ENCODE measurements at regions not wholly inside any gene's neighbourhood (a gene's known extent, or its start where the extent isn't known, plus 50 kb on each side); places are given as distances from the start of the nearest gene placed in this dataset.

DNA sequence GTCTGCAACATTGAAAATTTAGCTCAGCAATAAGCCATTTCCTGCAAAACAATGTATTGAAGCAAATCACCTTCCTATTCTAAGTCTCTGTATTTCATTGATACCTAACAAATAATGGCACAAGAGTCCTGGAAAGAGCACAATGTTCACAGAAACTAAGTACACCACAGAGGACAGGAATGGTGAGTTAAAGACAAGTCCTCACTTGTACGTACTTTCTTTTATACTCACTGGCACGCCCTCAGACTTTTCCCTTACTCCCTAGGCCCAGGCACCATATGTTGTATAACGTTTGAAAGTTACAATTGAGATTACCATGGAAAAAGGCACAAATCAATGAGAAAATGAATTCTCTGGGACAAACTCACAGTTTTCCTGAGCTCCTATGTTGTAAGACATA lies 683.0 kb upstream of the MANEA start:
- TF ChIP-seq EP300 (IDR thresholded peaks at IDR 0.05), result no peak
- TF ChIP-seq POLR2A (IDR thresholded peaks at IDR 0.05), result no peak
- TF ChIP-seq, protein P1, sequence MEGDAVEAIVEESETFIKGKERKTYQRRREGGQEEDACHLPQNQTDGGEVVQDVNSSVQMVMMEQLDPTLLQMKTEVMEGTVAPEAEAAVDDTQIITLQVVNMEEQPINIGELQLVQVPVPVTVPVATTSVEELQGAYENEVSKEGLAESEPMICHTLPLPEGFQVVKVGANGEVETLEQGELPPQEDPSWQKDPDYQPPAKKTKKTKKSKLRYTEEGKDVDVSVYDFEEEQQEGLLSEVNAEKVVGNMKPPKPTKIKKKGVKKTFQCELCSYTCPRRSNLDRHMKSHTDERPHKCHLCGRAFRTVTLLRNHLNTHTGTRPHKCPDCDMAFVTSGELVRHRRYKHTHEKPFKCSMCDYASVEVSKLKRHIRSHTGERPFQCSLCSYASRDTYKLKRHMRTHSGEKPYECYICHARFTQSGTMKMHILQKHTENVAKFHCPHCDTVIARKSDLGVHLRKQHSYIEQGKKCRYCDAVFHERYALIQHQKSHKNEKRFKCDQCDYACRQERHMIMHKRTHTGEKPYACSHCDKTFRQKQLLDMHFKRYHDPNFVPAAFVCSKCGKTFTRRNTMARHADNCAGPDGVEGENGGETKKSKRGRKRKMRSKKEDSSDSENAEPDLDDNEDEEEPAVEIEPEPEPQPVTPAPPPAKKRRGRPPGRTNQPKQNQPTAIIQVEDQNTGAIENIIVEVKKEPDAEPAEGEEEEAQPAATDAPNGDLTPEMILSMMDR (IDR thresholded peaks at IDR 0.05), result no peak

All from ovary (tissue), 3 donors.